PC-3 (cell line): ENCODE measurements at regions not wholly inside any gene's neighbourhood (a gene's known extent, or its start where the extent isn't known, plus 50 kb on each side); places are given as distances from the start of the nearest gene placed in this dataset.
"Not testable (repeated sequence)": the region's sequence is repeated elsewhere in the genome, so short reads cannot be mapped to it uniquely, and the experiment has no call there.

Experiments
- ATAC-seq: fragments of 200-7000 bp; cut with Tn5 transposase; 2 replicates; pipeline ENCODE4 v1.9.1; 2020; ENCODE audit warnings: mild to moderate bottlenecking, moderate library complexity
- BruUV-seq: library from RNA; stranded (reverse); fragments of 400-500 nt; replicated peaks from 2 replicates; lab custom pipeline; 2021; lab: Mats Ljungman, UMichigan
- CTCF ChIA-PET: fragments of 300-600 bp; sonication (Branson Sonifier 250); formaldehyde crosslinking; loops from one replicate; lab custom pipeline; 2022; ENCODE audit warnings: antibody characterized with exemption; lab: Charles Lee
- POLR2A ChIA-PET: fragments of 300-600 bp; sonication (Branson Sonifier 250); formaldehyde crosslinking; loops from one replicate; lab custom pipeline; 2022; ENCODE audit warnings: antibody characterized with exemption; ENCODE audit not compliant: unreplicated experiment; lab: Charles Lee
- DNase-seq: peaks from one replicate; pipeline ENCODE4 v3.0.0-alpha.2; 2015
- H2AFZ ChIP-seq: fragments of 300-600 bp; sonication (generic); 2 replicates; pipeline ENCODE4 v1.6.0; 2016; ENCODE audit warnings: antibody characterized with exemption, low read length
- H3F3A ChIP-seq: fragments of 300-600 bp; sonication (generic); one replicate; pipeline ENCODE4 v1.6.0; 2017; ENCODE audit warnings: antibody characterized with exemption, low read length, control low read depth, mild to moderate bottlenecking; ENCODE audit not compliant: unreplicated experiment
- H3K27ac ChIP-seq: fragments of 300-600 bp; sonication (generic); 2 replicates; pipeline ENCODE4 v1.5.1; 2016; ENCODE audit warnings: mild to moderate bottlenecking, low read length
- H3K27me3 ChIP-seq: fragments of 300-600 bp; sonication (generic); 2 replicates; pipeline ENCODE4 v1.6.1; 2016; ENCODE audit warnings: low read length, mixed read lengths
- H3K36me3 ChIP-seq: fragments of 300-600 bp; sonication (generic); 2 replicates; pipeline ENCODE4 v1.6.1; 2016; ENCODE audit warnings: low read depth, mixed run types, low read length, mixed read lengths
- H3K4me1 ChIP-seq: fragments of 300-600 bp; sonication (generic); 2 replicates; pipeline ENCODE4 v1.5.1; 2016; ENCODE audit warnings: low read length; ENCODE audit not compliant: insufficient read depth
- H3K4me2 ChIP-seq: fragments of 300-600 bp; sonication (generic); 2 replicates; pipeline ENCODE4 v1.6.0; 2016; ENCODE audit warnings: low read length
- H3K4me3 ChIP-seq: fragments of 300-600 bp; sonication (generic); 2 replicates; pipeline ENCODE4 v1.5.1; 2016; ENCODE audit warnings: mild to moderate bottlenecking, low read length, mixed read lengths
- H3K79me2 ChIP-seq: fragments of 300-600 bp; sonication (generic); 2 replicates; pipeline ENCODE4 v1.6.1; 2017; ENCODE audit warnings: low read length, mixed read lengths
- H3K9ac ChIP-seq: fragments of 300-600 bp; sonication (generic); 2 replicates; pipeline ENCODE4 v1.6.0; 2016; ENCODE audit warnings: mild to moderate bottlenecking, low read length
- H3K9me2 ChIP-seq: fragments of 300-600 bp; sonication (generic); replicated peaks from 2 replicates; pipeline ENCODE4 v1.6.1; 2016; ENCODE audit warnings: mixed run types, low read length, mixed read lengths
- H3K9me3 ChIP-seq: fragments of 300-600 bp; sonication (generic); 2 replicates; pipeline ENCODE4 v1.6.1; 2016; ENCODE audit warnings: low read length, mixed read lengths
- H4K20me1 ChIP-seq: fragments of 300-600 bp; sonication (generic); 2 replicates; pipeline ENCODE4 v1.6.1; 2016; ENCODE audit warnings: low read length, mixed read lengths
- EZH2 ChIP-seq: fragments of 300-600 bp; sonication (generic); IDR thresholded peaks from one replicate; pipeline ENCODE4 v1.6.1; 2017; ENCODE audit warnings: antibody characterized with exemption, mild to moderate bottlenecking, low read length; ENCODE audit not compliant: unreplicated experiment
- EZH2phosphoT487 ChIP-seq: fragments of 300-600 bp; sonication (generic); IDR thresholded peaks from 2 replicates; pipeline ENCODE4 v1.6.1; 2018; ENCODE audit warnings: mild to moderate bottlenecking, antibody characterized with exemption, low read length, borderline replicate concordance
- intact Hi-C: fragments of 100-400 bp; cut with micrococcal nuclease; formaldehyde crosslinking; loops from 2 replicates; pipeline ENCODE4 v1.9.0; 2023
- TF ChIP-seq, protein P1 (sequence below): fragments of 300-600 bp; sonication (generic); conservative IDR thresholded peaks from 2 replicates; pipeline ENCODE4 v1.5.1; 2017; ENCODE audit warnings: antibody characterized with exemption, low read depth, mild to moderate bottlenecking, low read length

DNA sequence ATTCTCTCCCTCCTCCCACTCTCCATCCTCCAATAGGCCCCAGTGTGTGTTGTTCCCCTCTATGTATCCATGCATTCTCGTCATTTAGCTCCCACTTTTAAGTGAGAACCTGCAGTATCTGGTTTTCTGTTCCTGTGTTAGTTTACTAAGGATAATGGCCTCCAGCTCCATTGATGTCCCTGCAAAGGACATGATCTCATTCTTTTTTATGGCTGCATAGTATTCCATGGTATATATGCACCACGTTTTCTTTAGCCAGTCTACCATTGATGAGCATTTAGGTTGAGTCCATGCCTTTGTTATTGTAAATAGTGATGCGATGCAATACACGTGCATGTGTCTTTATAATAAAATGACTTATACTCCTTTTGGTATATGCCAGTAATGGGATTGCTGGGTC is 100.3 kb upstream of the USP9X start:
- ATAC-seq, result no peak
- Histone ChIP-seq H2AFZ (no peak overlapping the region), H3K4me1 (no peaks in the 10 kb centered on the region), H3K9me2 (no peaks in the 10 kb centered on the region), H3K27ac (no peak overlapping the region), H3K79me2 (no peaks in the 10 kb centered on the region), H3F3A (no peaks in the 10 kb centered on the region), H3K36me3 (no peaks in the 10 kb centered on the region), H3K4me3 (no peak overlapping the region), H3K9ac (no peak overlapping the region), H4K20me1 (no peaks in the 10 kb centered on the region), H3K9me3 (no peaks in the 10 kb centered on the region), H3K4me2 (no peak overlapping the region), H3K27me3 (no peaks in the 10 kb centered on the region)
- no TSS peak for BruUV-seq
- intact Hi-C loops, result no loop called here
- no peak for DNase-seq
- POLR2A ChIA-PET, result no interaction called here
- CTCF ChIA-PET, result no interaction called here
- TF ChIP-seq EZH2, result no peak

- H3K9me2 ChIP-seq, result no peaks in the 10 kb centered on the region
- no peak overlapping the region for H3K4me2 ChIP-seq
- DNase-seq (no peak), ATAC-seq (no peak)
- intact Hi-C loops, result no loop called here
- H4K20me1 ChIP-seq, result no peaks in the 10 kb centered on the region
- CTCF ChIA-PET, result no interaction called here
- TF ChIP-seq, protein P1, sequence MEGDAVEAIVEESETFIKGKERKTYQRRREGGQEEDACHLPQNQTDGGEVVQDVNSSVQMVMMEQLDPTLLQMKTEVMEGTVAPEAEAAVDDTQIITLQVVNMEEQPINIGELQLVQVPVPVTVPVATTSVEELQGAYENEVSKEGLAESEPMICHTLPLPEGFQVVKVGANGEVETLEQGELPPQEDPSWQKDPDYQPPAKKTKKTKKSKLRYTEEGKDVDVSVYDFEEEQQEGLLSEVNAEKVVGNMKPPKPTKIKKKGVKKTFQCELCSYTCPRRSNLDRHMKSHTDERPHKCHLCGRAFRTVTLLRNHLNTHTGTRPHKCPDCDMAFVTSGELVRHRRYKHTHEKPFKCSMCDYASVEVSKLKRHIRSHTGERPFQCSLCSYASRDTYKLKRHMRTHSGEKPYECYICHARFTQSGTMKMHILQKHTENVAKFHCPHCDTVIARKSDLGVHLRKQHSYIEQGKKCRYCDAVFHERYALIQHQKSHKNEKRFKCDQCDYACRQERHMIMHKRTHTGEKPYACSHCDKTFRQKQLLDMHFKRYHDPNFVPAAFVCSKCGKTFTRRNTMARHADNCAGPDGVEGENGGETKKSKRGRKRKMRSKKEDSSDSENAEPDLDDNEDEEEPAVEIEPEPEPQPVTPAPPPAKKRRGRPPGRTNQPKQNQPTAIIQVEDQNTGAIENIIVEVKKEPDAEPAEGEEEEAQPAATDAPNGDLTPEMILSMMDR, result no peak
- TF ChIP-seq EZH2phosphoT487, result no peak
- no peak for TF ChIP-seq EZH2
- no TSS peak for BruUV-seq
- H2AFZ ChIP-seq, result no peak overlapping the region
- H3K27me3 ChIP-seq, result no peaks in the 10 kb centered on the region
- H3K4me3 ChIP-seq, result no peak overlapping the region
- POLR2A ChIA-PET, result no interaction called here
- H3K9me3 ChIP-seq, result no peaks in the 10 kb centered on the region
- no peaks in the 10 kb centered on the region for H3K79me2 ChIP-seq
- no peaks in the 10 kb centered on the region for H3F3A ChIP-seq
- no peaks in the 10 kb centered on the region for H3K4me1 ChIP-seq
- H3K36me3 ChIP-seq, result no peaks in the 10 kb centered on the region
- no peak overlapping the region for H3K27ac ChIP-seq
- no peak overlapping the region for H3K9ac ChIP-seq
Measured at GRCh38 chrX:40987413-40987812, 97.8 kb upstream of the USP9X start.

DNA sequence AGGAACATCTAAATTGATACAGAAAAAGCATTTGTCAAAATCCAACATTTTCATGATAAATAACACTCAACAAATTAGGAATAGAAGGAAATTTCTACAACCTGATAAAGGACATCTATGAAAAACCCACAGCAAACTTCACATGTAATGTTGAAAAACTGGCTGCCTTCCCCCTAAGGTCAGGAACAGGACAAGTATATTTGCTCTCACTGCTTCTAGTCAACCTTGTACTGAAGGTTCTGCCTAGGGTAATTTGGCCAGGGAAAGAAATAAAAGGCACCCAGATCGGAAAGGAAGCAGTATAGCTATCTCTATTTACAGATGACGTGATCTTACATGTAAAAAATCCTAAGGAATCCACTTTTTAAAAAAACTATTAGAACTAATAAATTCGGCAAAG is 97.1 kb upstream of the USP9X start:
- no peak for TF ChIP-seq EZH2
- no peak for TF ChIP-seq EZH2phosphoT487
- ATAC-seq, result no peak
- POLR2A ChIA-PET, result no interaction called here

DNA sequence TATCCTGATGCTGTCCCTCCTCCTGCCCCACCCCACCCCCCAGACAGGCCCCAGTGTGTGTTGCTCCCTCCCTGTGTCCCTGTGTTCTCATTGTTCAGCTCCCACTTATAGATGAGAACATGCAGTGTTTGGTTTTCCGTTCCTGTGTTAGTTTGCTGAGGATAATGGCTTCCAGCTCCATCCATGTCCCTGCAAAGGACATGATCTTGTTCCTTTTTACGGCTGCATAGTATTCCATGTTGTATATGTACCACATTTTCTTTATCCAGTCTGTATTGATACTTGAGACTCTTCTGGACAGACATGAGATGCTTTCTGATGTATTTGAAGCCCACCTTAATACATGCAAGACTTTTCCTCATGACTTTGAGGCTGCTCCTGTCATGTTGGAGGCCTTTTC is 91.8 kb upstream of the USP9X start:
- H4K20me1 ChIP-seq, H3K4me3 ChIP-seq, H3F3A ChIP-seq, H3K27me3 ChIP-seq, H3K9ac ChIP-seq, H3K36me3 ChIP-seq, CTCF ChIA-PET, H3K27ac ChIP-seq, POLR2A ChIA-PET, H3K9me3 ChIP-seq, H2AFZ ChIP-seq, BruUV-seq, H3K4me1 ChIP-seq, H3K4me2 ChIP-seq, DNase-seq, intact Hi-C loops, ATAC-seq, H3K9me2 ChIP-seq, H3K79me2 ChIP-seq: not testable (repeated sequence)

More for the DNA sequence above, 97.1 kb upstream of the USP9X start:
- Histone ChIP-seq H3K9ac (no peak overlapping the region), H3K79me2 (no peaks in the 10 kb centered on the region), H3K27me3 (no peaks in the 10 kb centered on the region), H2AFZ (no peak overlapping the region), H3K4me1 (no peaks in the 10 kb centered on the region), H3K4me2 (no peak overlapping the region), H3K36me3 (no peaks in the 10 kb centered on the region), H3K27ac (no peak overlapping the region), H3K9me2 (no peaks in the 10 kb centered on the region), H3F3A (no peaks in the 10 kb centered on the region), H3K9me3 (no peaks in the 10 kb centered on the region), H3K4me3 (no peak overlapping the region), H4K20me1 (no peaks in the 10 kb centered on the region)
- CTCF ChIA-PET, result no interaction called here
- intact Hi-C loops, result no loop called here
- no peak for DNase-seq
- no TSS peak for BruUV-seq
